DOHH2 (cell line): ENCODE measurements at regions not wholly inside any gene's neighbourhood (a gene's known extent, or its start where the extent isn't known, plus 50 kb on each side); places are given as distances from the start of the nearest gene placed in this dataset.

Experiments
- H3F3A ChIP-seq: fragments of 200-600 bp; sonication (generic), shearing (Covaris generic); 2 replicates; pipeline ENCODE4 v1.6.0; 2016; ENCODE audit warnings: antibody characterized with exemption, mild to moderate bottlenecking; ENCODE audit not compliant: control insufficient read depth, insufficient read depth
- H3K27ac ChIP-seq: fragments of 200-600 bp; sonication (generic); 2 replicates; pipeline ENCODE4 v1.5.1; 2014; ENCODE audit warnings: low read depth, mild to moderate bottlenecking, low read length, moderate library complexity
- H3K27me3 ChIP-seq: fragments of 200-600 bp; sonication (generic); 2 replicates; pipeline ENCODE4 v1.6.1; 2014; ENCODE audit warnings: mild to moderate bottlenecking, low read length, mixed read lengths; ENCODE audit not compliant: control insufficient read depth
- H3K36me3 ChIP-seq: fragments of 200-600 bp; sonication (generic); 2 replicates; pipeline ENCODE4 v1.6.1; 2014; ENCODE audit warnings: mild to moderate bottlenecking, low read length, moderate library complexity, mixed read lengths; ENCODE audit not compliant: control insufficient read depth
- H3K4me1 ChIP-seq: fragments of 200-600 bp; sonication (generic); 2 replicates; pipeline ENCODE4 v1.6.1; 2014; ENCODE audit warnings: mild to moderate bottlenecking, low read length, mixed read lengths; ENCODE audit not compliant: control insufficient read depth
- H3K4me2 ChIP-seq: fragments of 200-600 bp; sonication (generic); 2 replicates; pipeline ENCODE4 v1.6.0; 2014; ENCODE audit warnings: mild to moderate bottlenecking, low read length, moderate library complexity
- H3K4me3 ChIP-seq: fragments of 200-600 bp; sonication (generic); 2 replicates; pipeline ENCODE4 v1.5.1; 2014; ENCODE audit warnings: mild to moderate bottlenecking, low read length, mixed read lengths
- H3K79me2 ChIP-seq: fragments of 200-600 bp; sonication (generic); 2 replicates; pipeline ENCODE4 v1.6.1; 2014; ENCODE audit warnings: mild to moderate bottlenecking, low read length, mixed read lengths; ENCODE audit not compliant: control insufficient read depth
- H3K9me2 ChIP-seq: fragments of 200-600 bp; sonication (generic); replicated peaks from 2 replicates; pipeline ENCODE4 v1.6.1; 2014; ENCODE audit warnings: mild to moderate bottlenecking, low read length, mixed read lengths; ENCODE audit not compliant: control insufficient read depth
- H3K9me3 ChIP-seq: fragments of 200-600 bp; sonication (generic); 2 replicates; pipeline ENCODE4 v1.6.1; 2014; ENCODE audit warnings: antibody characterized with exemption, low read length, mixed read lengths; ENCODE audit not compliant: control insufficient read depth, insufficient read depth
- H4K20me1 ChIP-seq: fragments of 200-600 bp; sonication (generic); 2 replicates; pipeline ENCODE4 v1.6.0; 2014; ENCODE audit warnings: low read depth, mild to moderate bottlenecking, antibody characterized with exemption, low read length, moderate library complexity; ENCODE audit not compliant: control insufficient read depth, insufficient read depth
- CTCF ChIP-seq: fragments of 200-600 bp; sonication (generic); IDR thresholded peaks from one replicate; pipeline ENCODE4 v1.5.1; 2014; ENCODE audit warnings: antibody characterized with exemption, mild to moderate bottlenecking, low read depth, low read length; ENCODE audit not compliant: poor library complexity, severe bottlenecking
- EZH2phosphoT487 ChIP-seq: fragments of 200-600 bp; sonication (generic); IDR thresholded peaks from 2 replicates; pipeline ENCODE4 v1.6.1; 2017; ENCODE audit warnings: borderline replicate concordance, mild to moderate bottlenecking, antibody characterized with exemption, low read length, moderate library complexity, mixed read lengths

GRCh38 chr1:36743286-36744005 is 260.7 kb upstream of the CSF3R start:
- Histone ChIP-seq H3K4me3 (no peak overlapping the region), H3K9me3 (no peaks in the 10 kb centered on the region), H3K27ac (no peak overlapping the region), H3K27me3 (peaks cover 3% of the 10 kb centered on the region; the same call in 1 of the 2 replicates), H3K79me2 (no peaks in the 10 kb centered on the region), H3K9me2 (no peaks in the 10 kb centered on the region), H3K4me1 (no peaks in the 10 kb centered on the region), H3F3A (no peaks in the 10 kb centered on the region), H3K36me3 (no peaks in the 10 kb centered on the region), H4K20me1 (no peaks in the 10 kb centered on the region), H3K4me2 (no peak overlapping the region)
- TF ChIP-seq EZH2phosphoT487, result no peak

- Histone ChIP-seq H3K4me2 (no peak overlapping the region), H3K36me3 (no peaks in the 10 kb centered on the region), H3K9me3 (no peaks in the 10 kb centered on the region), H3K79me2 (no peaks in the 10 kb centered on the region), H3K27ac (no peak overlapping the region), H3K9me2 (no peaks in the 10 kb centered on the region), H3K4me1 (no peaks in the 10 kb centered on the region), H3F3A (no peaks in the 10 kb centered on the region), H3K27me3 (peaks cover 6% of the 10 kb centered on the region), H3K4me3 (no peak overlapping the region), H4K20me1 (no peaks in the 10 kb centered on the region)
- TF ChIP-seq EZH2phosphoT487, result no peak
Measured at GRCh38 chr1:36741066-36741465, 258.4 kb upstream of the CSF3R start.

- no peak for TF ChIP-seq EZH2phosphoT487
- no peak for TF ChIP-seq CTCF
- Histone ChIP-seq H3K4me2 (no peak overlapping the region), H3K27me3 (peaks cover 6% of the 10 kb centered on the region), H4K20me1 (no peaks in the 10 kb centered on the region), H3K79me2 (no peaks in the 10 kb centered on the region), H3K9me2 (no peaks in the 10 kb centered on the region), H3K9me3 (no peaks in the 10 kb centered on the region), H3K36me3 (no peaks in the 10 kb centered on the region), H3K4me1 (no peaks in the 10 kb centered on the region), H3F3A (no peaks in the 10 kb centered on the region), H3K27ac (no peak overlapping the region), H3K4me3 (no peak overlapping the region)
Measured at GRCh38 chr1:36740446-36740845, 257.7 kb upstream of the CSF3R start.

- H3K4me2 ChIP-seq, result no peak overlapping the region
- no peaks in the 10 kb centered on the region for H3K36me3 ChIP-seq
- H4K20me1 ChIP-seq, result no peaks in the 10 kb centered on the region
- H3K4me1 ChIP-seq, result no peaks in the 10 kb centered on the region
- no peaks in the 10 kb centered on the region for H3K79me2 ChIP-seq
- H3K27ac ChIP-seq, result no peak overlapping the region
- H3K9me3 ChIP-seq, result no peaks in the 10 kb centered on the region
- H3K27me3 ChIP-seq, result peaks cover 6% of the 10 kb centered on the region
- no peaks in the 10 kb centered on the region for H3F3A ChIP-seq
- no peak overlapping the region for H3K4me3 ChIP-seq
- H3K9me2 ChIP-seq, result no peaks in the 10 kb centered on the region
- TF ChIP-seq CTCF (no peak), EZH2phosphoT487 (no peak)
Measured at GRCh38 chr1:36739703-36740289, 257.1 kb upstream of the CSF3R start.
